Pons (tissue), 1 donor: ENCODE measurements at regions not wholly inside any gene's neighbourhood (a gene's known extent, or its start where the extent isn't known, plus 50 kb on each side); places are given as distances from the start of the nearest gene placed in this dataset.

ENCODE experiments used
- DNase-seq: peaks from one replicate; pipeline ENCODE4 v3.0.0-alpha.2; 2016; ENCODE audit warnings: low spot score

DNA sequence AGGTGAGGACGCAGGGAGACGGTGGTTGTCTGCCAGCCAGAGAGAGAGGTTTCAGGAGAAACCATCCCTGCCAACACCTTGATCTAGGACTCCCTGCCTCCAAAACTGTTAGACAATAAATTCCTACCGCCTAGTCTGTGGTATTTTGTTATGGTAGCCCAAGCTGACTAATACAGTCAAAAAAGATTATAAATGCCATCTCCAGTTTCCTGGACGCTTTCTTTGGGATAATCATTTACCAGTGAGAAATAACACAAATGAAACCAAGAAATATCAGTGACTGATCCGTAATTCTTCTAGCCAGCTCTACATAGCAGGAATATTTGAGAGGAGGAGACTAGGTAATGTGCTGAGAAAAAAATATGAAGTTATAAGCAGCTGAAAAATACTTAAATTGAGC, 707.8 kb upstream of the LMCD1 start:
- DNase-seq: no peak

DNA sequence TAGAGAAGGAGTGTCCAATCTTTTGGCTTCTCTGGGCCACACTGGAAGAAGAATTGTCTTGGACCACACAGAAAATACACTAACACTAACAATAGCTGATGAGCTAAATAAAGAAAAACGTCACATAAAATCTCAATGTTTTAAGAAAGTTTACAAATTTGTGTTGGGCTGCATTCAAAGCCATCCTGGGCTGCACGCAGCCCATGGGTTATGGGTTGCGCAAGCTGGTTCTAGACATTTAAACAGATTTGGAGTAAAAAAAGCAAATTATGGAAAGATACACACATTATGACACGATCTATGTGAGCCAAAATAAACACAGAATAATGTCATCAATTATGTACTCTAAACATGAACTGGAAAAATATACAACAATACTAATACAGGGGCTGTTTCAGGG, 703.3 kb upstream of the LMCD1 start:
- no peak for DNase-seq

DNA sequence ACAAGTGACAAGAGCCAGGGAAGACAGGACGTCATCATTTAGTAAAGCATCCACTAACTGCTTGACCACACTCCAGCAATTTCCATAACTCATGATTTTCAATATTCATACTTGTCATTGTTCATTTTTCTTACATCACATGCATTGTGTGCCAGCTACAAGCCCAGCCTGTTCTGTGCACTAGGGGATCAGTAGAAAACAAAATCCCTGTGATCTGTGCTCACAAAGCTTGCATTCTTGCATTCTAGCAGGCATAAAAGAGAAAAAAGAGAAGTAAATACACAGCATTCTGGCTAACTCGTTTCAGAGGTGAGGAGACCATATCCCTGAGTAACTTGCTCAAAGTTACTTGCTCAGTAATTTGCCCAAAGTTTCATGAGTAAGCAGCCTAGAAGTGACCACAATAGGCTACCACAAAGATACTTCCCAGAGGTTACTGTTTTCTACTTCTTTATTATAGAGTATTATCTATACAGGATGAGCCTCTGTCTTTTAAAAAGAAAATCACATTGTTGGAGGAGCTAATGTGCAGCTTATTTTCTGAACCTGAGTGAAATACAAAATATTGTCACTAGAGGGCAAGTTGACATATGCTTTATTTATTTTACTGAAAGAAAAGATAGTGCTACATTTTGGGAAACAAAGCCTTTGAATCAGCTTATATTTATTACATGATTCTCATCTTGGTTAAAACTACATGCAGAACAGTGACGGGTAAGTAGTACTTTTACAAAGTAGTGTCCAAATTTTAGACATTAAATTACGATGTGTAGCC, 701.4 kb upstream of the LMCD1 start:
- peak; percentile 59 for DNase-seq

DNA sequence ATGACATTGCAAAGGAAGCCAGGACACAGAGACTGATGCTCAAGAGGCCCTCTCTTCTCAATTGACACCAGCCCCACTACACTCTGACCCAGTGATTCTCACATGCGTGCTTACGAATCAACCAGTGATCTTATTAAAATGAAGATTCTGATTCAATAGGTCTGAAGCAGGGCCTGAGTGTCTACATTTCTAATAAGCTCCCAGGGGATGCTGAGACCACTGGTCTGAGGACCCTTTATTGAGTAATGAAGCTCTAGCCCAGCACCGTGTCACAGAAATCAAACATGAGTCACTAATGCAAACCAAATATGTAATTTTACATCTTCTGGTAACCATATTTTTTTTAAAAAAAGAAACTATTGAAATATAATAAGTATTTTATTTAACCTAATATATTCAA, 689.1 kb upstream of the LMCD1 start:
- DNase-seq: no peak

DNA sequence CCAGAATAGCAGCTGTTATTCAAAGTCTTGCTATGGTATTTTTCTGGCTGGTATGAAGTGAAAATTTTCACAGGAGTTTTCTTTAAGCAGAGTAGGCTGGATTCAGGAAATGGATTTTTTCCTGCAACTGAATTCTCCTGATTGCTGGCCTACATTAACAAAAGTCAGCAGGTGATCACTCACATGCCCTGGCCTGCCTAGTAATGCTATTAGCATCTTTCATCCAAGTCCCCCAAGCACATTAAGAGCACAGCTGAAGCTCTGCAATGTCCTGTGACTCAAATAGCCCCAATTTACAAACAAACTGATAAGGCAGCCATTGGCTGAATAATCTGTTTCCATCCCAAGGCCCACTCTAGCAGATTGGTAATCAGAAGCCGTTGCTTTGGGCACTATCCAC, 688.3 kb upstream of the LMCD1 start:
- DNase-seq: no peak

DNA sequence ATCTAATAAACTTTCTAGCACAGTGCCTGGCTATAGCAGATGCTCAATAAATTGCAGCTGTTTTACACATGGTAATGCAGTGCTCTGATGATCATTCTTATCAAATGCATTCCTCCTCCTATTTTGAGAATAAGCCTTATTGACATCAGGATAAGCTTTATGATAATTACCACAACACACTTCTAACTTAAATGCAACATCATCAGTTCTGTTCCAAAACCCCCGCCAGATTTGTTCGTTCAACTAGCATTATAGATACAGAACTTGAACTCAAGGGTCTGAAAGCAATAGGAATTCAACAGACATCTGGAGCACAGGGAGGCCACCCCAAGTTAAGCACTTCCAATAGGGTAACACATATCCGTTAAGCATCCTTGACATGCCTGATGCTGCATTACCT, 684.4 kb upstream of the LMCD1 start:
- DNase-seq: no peak

DNA sequence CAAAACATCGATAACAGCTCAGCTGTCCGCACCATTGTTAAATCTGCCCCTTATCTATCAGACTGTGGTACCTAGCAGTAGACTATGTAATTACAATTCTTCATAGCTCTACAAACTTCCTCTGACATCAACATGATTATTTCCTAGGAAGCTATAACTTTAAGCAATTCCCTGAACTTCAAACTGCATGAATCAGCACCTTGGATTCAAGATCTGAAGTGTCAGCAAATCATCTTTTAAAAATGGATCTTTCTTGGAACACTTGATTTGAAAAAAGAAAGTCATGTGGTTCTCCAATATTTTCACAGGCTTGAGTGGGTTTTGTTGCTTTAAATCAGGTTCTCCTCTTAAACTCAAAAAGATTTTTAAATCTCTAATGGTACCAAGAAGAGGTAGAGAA, 680.7 kb upstream of the LMCD1 start:
- DNase-seq: no peak

DNA sequence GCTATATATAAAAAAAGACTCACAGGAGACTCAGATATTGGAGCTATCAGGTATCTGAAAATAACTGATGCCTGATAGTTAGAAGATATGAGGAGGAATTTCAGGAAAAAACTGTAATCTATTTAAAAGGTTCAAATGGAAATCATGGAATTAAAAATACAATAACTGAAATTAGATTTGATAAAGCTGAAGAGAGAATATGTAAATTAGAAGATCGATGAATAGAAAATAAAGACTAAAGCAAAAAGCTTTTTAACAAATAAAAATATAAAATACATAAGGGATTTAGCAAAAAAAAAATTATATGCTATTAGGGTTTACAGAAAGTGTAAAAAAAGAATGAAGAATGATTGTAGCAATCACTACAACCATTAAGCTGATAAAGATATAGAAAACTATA, 679.8 kb upstream of the LMCD1 start:
- no peak for DNase-seq

DNA sequence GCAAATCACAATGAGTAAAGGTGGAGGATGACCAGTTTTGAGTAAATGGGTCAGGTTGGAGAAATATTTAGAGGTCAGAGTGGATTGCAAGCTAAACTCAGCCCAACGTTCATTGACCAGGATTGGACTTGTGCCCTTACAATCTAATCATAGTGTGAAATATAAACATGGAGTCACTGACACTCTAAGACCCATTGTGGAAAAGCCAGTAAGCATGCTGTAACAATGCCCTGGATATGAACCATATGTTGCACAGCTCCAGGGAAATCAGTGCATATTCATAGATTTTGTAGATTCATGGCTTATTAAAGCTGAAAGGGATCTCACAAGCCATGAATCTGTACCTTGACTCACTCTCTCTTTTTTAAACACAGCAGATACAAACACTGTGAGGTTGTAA, 660.2 kb upstream of the LMCD1 start:
- DNase-seq: no peak

DNA sequence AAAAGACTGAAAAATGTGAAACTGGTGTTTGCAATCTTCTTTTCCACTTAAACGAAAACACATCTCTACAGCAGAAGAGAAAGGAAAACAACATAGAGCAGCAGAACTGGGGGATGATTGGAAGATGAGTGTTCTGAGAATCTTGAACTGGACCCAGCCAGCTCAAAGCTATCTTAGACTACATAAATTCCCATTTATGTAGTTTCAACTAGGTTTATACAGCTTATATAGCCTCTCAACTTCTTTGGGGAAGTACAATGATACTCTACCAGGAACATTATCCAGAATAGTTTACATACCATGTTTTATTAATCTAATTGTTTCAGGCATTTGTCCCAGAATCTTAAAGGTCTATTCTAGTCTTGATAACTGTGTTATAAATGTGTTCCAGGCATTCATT, 658.2 kb upstream of the LMCD1 start:
- no peak for DNase-seq

DNA sequence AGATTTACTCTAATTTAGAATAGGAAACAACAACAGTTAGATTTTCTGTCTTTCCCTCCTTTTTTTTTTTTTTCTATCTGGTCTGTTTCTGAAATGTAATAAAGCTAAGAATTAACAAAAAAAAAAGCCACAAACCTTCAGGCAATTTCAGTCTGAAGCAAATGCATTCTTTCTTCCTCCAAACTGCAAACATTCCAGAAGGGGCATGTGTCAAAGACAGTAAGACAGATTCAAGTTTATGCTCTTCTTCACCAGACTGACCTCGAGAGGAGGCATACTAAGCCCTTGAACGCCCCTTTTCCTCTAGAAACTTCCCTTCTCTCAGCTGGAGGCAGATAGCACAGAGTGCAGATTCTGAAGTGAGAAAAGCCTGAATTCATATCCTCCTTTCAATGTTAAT, 654.6 kb upstream of the LMCD1 start:
- no peak for DNase-seq

DNA sequence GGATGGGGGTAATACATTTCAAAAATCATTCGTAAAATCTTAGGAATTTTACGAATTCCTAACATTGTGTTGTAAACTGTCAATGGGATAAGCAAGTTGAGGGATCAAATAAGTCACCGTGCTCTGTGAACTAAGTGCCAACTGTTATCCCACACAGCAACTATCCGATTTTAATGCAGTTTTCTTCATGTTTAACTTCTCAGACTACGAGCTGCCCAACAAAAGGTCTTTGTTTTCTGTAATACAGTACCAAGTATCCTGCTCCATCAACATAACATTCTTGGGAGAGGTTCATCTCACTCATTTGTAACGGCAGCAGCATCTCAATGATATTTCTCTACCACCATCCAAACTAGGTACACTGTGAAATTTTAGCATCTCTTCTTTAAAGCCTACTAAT, 654.1 kb upstream of the LMCD1 start:
- DNase-seq: no peak

DNA sequence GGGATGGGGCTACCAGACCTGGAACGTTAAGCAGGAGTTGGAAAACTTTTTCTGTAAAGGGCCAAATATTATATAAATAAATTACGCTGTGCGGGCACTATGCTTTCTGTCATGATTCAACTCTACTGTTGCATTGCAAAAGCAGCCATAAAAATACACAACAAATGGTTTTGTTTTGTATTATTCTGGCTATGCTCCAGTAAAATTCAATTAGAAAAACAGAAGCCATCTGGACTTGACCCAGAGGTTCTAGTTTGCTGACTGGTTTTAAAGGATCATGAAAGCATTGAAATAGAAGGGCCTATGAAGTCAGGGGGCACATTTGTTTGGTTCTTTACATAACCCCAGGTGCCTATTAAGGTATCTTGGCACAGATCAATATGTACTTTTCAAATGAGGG, 647.4 kb upstream of the LMCD1 start:
- no peak for DNase-seq

DNA sequence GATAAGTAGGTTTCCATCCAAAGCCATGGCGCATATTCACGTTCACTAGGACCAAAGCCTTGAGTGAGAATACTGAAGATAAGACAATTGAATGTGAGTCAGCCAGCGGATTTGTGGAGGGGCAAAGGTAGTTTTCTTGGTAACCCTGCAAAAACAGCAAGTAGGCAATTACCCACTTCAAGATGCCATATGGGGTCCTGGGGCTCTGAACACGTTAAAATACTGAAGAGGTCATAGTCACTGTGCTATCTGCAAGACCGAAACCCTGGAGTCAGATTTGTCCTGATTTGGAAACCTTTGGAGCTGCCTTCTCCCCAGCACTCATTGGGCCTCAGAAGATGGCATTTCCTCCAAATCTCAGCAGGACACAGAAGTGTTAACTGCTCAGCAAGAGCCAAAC, 646.9 kb upstream of the LMCD1 start:
- no peak for DNase-seq

DNA sequence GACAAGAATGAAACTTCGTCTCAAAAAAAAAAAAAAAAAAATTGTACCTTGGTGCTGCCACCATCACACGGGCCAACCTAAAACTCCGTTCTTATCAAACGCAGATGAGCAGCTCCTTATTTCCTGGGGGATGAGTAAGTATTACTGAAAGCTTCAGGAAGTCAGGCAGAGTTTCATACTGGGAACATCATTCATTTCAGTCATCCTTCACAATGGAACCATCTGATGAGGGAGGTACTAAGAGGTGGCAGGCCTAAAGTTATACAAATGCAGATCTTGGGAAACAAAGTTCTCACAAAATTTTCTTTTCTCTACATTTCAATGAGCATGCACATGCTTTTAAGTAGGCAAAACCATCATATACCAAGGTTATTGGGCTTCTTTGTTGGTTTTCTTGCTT, 636.0 kb upstream of the LMCD1 start:
- no peak for DNase-seq

DNA sequence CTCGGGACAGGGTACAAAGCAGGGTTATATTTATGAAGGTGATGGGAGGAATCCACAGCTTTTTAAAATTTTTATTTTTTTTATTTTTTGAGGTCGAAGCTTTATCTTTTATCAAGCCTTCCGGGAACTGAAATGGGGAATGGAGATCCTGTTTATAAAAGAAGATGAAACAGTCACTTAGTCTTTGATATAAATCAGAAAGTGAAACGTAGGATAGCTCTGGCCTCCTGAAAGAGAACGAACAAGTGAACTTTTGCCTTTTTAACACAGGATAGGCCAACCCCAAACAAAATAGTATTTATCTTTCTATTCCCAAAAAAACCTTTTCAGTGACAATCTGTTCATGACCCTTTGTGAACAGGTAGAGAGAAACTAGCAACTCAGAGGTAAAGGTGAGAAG, 634.0 kb upstream of the LMCD1 start:
- DNase-seq: no peak

DNA sequence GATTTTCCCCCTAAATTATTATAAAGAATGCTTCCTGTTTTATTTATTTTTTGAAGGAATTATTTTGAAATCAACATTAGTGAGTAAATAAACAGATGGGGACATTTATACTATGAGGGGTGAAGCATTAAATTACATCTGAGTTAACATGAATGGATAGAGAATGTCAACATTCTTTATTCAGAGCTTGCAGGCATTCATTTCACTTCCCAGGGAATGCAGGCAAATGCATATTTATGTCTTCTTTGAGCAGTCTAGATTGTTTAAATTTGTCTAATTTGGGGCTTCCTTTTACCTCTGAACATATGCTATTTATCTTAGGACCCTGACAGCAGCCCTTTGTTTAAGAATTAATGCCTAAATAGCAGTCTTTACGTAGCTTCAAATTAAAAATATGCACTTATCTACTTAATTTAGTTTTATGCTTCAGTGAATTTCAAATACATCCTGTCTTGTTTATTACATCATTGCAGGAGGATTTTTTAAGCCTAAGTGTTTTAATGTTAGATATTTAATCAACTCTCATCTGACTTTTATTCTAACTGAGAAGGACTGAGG, 630.5 kb upstream of the LMCD1 start:
- no peak for DNase-seq

DNA sequence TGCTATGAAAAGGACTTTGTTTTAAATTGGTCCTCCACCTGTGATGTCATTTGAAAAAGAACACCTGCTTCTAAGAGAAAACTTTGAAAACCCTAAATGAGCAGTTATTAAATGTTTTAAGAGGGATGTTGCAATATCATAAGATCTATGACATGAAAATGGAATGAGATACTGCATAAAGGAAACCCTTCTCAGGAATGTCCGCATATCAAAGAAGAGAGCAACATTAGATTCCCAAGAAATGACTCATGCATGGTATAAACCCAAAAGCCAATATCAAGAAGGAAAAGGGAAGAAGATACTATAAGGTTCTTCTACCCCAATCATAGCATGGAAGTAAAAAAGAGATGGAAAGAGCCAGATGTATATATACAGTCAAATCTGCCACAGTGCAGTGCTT, 627.5 kb upstream of the LMCD1 start:
- no peak for DNase-seq

DNA sequence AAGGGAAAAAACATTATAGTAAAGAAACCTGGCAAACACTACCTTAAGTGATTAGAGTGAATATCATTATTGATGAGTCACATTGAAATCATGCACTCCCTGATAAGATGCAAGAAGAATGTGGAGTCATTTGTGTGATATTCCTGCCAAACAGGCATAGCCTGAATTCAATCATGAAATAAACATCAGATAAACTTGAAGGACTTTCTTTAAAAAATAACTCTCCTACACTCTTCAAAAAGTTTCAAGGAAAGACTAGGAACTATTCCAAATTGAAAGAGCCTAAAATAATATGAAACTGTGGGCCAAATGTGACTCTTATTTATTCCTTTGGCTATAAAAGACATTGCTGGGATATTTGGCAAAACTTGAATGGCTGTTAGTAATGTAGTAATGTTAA, 625.7 kb upstream of the LMCD1 start:
- DNase-seq: no peak

DNA sequence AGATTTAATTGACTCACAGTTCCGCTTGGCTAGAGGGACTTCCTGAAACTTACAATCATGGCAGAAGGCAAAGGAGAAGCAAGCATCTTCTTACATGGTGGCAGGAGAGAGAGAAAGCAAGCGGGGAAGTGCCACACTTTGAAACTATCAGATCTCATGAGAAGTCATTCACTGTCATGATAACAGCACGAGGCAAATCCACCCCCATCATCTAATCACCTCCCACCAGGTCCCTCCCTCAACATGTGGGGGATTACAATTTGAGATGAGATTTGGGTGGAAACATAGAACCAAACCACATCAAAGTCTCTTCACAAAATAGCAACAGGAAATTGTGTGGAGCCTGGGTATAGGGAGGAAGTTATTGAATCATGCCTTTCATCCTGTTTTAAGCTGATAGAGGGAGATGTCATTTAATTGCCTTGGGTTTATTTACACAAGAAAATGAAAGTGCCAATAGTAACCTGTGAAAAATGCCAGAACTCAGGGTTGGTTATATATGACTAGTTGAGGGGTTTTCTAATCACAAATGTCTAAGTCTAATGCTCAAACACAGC, 624.8 kb upstream of the LMCD1 start:
- no peak for DNase-seq

DNA sequence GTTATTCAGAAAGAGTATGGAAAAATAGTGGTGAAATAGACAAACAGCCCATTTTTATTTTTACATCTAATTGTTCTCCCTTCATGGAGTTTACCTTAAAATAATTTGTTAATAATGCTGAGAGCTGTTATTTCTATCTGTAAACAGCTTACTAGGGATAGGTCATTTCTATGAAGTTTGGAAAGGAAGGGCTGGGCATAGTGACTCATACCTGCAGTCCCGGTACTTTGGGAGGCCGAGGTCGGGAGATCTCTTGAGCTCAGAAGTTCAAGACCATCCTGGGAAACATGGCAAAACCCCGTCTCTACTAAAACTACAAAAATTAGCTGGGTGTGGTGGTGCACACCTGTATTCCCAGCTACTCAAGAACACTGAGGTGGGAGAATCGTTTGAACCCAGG, 624.3 kb upstream of the LMCD1 start:
- DNase-seq: no peak

DNA sequence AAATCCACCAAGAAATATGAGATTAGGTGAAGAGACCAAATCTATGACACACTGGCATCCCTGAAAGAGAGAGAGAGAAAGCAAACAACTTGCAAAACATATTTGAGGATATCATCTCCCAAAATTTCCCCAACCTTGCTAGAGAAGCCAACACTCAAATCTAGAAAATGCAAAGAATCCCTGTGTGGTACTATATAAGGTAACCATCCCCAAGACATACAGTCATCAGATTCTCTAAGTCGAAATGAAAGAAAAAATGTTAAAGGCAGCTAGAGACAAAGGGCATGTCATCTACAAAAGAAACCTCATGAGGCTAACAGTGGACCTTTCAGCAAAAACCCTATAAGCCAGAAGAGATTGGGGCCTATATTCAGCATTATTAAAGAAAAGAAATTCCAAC, 622.1 kb upstream of the LMCD1 start:
- DNase-seq: no peak

DNA sequence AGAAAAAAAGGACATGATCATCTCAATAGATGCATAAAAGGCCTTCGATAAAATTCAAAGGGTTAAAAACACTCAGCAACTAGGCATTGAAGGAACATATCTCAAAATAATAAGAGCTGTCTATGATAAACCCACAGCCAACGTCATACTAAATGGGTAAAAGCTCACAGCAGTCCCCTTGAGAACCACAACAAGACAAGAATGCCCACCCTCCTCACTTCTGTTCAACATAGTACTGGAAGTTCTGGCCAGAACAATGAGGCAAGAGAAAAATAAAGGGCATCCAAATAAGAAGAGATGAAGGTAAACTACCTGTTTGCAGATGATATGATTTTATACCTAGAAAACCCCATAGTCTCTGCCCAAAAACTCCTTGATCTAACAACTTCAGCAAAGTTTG, 619.7 kb upstream of the LMCD1 start:
- no peak for DNase-seq

DNA sequence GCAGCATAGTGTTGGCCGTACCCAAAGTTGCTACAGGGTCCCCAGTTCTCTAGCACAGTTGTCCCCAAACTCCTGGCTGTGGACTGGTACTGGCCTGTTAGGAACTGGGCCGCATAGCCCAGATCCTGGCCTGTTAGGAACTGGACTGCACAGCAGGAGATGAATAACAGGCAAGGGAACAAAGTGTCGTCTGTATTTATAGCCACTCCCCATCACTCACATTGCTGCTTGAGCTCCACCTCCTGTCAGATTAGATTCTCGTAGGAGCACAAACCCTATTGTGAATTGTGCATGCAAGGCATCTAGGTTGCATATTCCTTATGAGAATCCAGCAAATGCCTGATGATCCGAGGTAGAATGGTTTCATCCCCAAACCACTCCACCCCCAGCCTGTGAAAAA, 604.0 kb upstream of the LMCD1 start:
- peak; percentile 46 for DNase-seq
